DOHH2 (cell line): ENCODE measurements at regions not wholly inside any gene's neighbourhood (a gene's known extent, or its start where the extent isn't known, plus 50 kb on each side); places are given as distances from the start of the nearest gene placed in this dataset.
"Not testable (repeated sequence)": the region's sequence is repeated elsewhere in the genome, so short reads cannot be mapped to it uniquely, and the experiment has no call there.

Experiments used
- H3F3A ChIP-seq: fragments of 200-600 bp; sonication (generic), shearing (Covaris generic); 2 replicates; pipeline ENCODE4 v1.6.0; 2016; ENCODE audit warnings: antibody characterized with exemption, mild to moderate bottlenecking; ENCODE audit not compliant: control insufficient read depth, insufficient read depth
- H3K27ac ChIP-seq: fragments of 200-600 bp; sonication (generic); 2 replicates; pipeline ENCODE4 v1.5.1; 2014; ENCODE audit warnings: low read depth, mild to moderate bottlenecking, low read length, moderate library complexity
- H3K27me3 ChIP-seq: fragments of 200-600 bp; sonication (generic); 2 replicates; pipeline ENCODE4 v1.6.1; 2014; ENCODE audit warnings: mild to moderate bottlenecking, low read length, mixed read lengths; ENCODE audit not compliant: control insufficient read depth
- H3K36me3 ChIP-seq: fragments of 200-600 bp; sonication (generic); 2 replicates; pipeline ENCODE4 v1.6.1; 2014; ENCODE audit warnings: mild to moderate bottlenecking, low read length, moderate library complexity, mixed read lengths; ENCODE audit not compliant: control insufficient read depth
- H3K4me1 ChIP-seq: fragments of 200-600 bp; sonication (generic); 2 replicates; pipeline ENCODE4 v1.6.1; 2014; ENCODE audit warnings: mild to moderate bottlenecking, low read length, mixed read lengths; ENCODE audit not compliant: control insufficient read depth
- H3K4me2 ChIP-seq: fragments of 200-600 bp; sonication (generic); 2 replicates; pipeline ENCODE4 v1.6.0; 2014; ENCODE audit warnings: mild to moderate bottlenecking, low read length, moderate library complexity
- H3K4me3 ChIP-seq: fragments of 200-600 bp; sonication (generic); 2 replicates; pipeline ENCODE4 v1.5.1; 2014; ENCODE audit warnings: mild to moderate bottlenecking, low read length, mixed read lengths
- H3K79me2 ChIP-seq: fragments of 200-600 bp; sonication (generic); 2 replicates; pipeline ENCODE4 v1.6.1; 2014; ENCODE audit warnings: mild to moderate bottlenecking, low read length, mixed read lengths; ENCODE audit not compliant: control insufficient read depth
- H3K9me2 ChIP-seq: fragments of 200-600 bp; sonication (generic); replicated peaks from 2 replicates; pipeline ENCODE4 v1.6.1; 2014; ENCODE audit warnings: mild to moderate bottlenecking, low read length, mixed read lengths; ENCODE audit not compliant: control insufficient read depth
- H3K9me3 ChIP-seq: fragments of 200-600 bp; sonication (generic); 2 replicates; pipeline ENCODE4 v1.6.1; 2014; ENCODE audit warnings: antibody characterized with exemption, low read length, mixed read lengths; ENCODE audit not compliant: control insufficient read depth, insufficient read depth
- H4K20me1 ChIP-seq: fragments of 200-600 bp; sonication (generic); 2 replicates; pipeline ENCODE4 v1.6.0; 2014; ENCODE audit warnings: low read depth, mild to moderate bottlenecking, antibody characterized with exemption, low read length, moderate library complexity; ENCODE audit not compliant: control insufficient read depth, insufficient read depth
- EZH2phosphoT487 ChIP-seq: fragments of 200-600 bp; sonication (generic); IDR thresholded peaks from 2 replicates; pipeline ENCODE4 v1.6.1; 2017; ENCODE audit warnings: borderline replicate concordance, mild to moderate bottlenecking, antibody characterized with exemption, low read length, moderate library complexity, mixed read lengths
- TF ChIP-seq, protein P1 (sequence below): fragments of 200-600 bp; sonication (generic); IDR thresholded peaks from one replicate; pipeline ENCODE4 v1.5.1; 2014; ENCODE audit warnings: antibody characterized with exemption, mild to moderate bottlenecking, low read depth, low read length; ENCODE audit not compliant: poor library complexity, severe bottlenecking

DNA sequence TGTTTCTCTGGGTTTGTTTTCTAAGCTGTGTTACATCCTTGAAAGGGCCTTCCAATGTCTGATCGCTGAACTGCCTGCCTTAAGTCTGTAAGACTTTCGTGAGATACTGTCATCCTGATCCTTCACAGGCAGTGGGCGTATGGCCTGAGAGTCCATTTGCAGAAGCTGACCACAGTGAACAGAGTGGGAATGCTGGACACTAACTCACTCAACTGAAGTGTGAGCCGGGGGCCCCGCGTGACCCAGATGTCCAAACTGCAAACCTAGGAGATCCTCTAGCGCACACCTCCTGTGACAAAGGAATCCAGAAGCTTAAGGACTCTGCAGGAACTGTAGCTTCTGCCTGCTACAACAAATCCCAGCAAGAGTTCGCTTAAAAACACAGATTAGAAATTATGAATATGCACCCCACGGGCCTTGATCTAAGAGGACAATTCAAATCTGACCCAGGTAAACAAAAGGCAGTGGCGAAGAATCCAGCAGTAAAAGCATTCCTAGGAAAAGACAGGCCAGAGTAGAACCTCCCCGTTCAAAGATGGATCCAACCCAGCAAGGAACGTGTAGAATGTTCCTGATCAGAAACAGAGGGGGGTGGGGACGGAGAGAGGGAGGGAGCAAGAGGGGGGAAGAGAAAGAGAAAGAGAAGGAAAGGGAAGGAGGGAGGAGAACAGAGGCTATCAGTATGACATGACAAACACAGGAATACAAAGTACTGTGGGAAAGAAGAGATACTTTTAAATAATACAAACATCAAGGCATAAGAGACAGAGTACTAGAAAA lies 135.0 kb upstream of the AFDN start:
- Histone ChIP-seq H4K20me1 (no peaks in the 10 kb centered on the region), H3K4me2 (no peak overlapping the region), H3K9me2 (no peaks in the 10 kb centered on the region), H3K9me3 (no peaks in the 10 kb centered on the region), H3K27ac (no peak overlapping the region), H3K27me3 (no peaks in the 10 kb centered on the region), H3K4me3 (no peak overlapping the region), H3F3A (peaks cover under 1% of the 10 kb centered on the region), H3K36me3 (no peaks in the 10 kb centered on the region), H3K4me1 (peaks cover 5% of the 10 kb centered on the region; the same call in 1 of the 2 replicates), H3K79me2 (no peaks in the 10 kb centered on the region)
- TF ChIP-seq, protein P1, sequence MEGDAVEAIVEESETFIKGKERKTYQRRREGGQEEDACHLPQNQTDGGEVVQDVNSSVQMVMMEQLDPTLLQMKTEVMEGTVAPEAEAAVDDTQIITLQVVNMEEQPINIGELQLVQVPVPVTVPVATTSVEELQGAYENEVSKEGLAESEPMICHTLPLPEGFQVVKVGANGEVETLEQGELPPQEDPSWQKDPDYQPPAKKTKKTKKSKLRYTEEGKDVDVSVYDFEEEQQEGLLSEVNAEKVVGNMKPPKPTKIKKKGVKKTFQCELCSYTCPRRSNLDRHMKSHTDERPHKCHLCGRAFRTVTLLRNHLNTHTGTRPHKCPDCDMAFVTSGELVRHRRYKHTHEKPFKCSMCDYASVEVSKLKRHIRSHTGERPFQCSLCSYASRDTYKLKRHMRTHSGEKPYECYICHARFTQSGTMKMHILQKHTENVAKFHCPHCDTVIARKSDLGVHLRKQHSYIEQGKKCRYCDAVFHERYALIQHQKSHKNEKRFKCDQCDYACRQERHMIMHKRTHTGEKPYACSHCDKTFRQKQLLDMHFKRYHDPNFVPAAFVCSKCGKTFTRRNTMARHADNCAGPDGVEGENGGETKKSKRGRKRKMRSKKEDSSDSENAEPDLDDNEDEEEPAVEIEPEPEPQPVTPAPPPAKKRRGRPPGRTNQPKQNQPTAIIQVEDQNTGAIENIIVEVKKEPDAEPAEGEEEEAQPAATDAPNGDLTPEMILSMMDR: no peak
- TF ChIP-seq EZH2phosphoT487: no peak

DNA sequence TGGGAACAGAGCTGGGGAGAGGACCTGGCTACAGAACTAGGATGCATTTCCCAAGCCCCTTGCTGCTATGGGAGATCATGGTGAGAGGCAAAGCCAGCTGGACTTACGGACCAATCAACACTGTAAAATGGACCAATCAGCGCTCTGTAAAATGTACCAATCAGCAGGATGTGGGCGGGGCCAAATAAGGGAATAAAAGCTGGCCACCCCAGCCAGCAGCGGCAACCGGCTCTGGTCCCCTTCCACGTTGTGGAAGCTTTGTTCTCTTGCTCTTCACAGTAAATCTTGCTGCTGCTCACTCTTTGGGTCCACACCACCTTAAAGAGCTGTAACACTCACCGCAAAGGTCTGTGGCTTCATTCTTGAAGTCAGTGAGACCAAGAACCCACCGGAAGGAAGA lies 133.2 kb upstream of the AFDN start:
- not testable (repeated sequence) for H3K9me2 ChIP-seq, H3K27me3 ChIP-seq, H3K79me2 ChIP-seq, H3K36me3 ChIP-seq, H4K20me1 ChIP-seq, H3K4me2 ChIP-seq, H3K9me3 ChIP-seq, H3K4me1 ChIP-seq, H3K27ac ChIP-seq, H3F3A ChIP-seq, H3K4me3 ChIP-seq

DNA sequence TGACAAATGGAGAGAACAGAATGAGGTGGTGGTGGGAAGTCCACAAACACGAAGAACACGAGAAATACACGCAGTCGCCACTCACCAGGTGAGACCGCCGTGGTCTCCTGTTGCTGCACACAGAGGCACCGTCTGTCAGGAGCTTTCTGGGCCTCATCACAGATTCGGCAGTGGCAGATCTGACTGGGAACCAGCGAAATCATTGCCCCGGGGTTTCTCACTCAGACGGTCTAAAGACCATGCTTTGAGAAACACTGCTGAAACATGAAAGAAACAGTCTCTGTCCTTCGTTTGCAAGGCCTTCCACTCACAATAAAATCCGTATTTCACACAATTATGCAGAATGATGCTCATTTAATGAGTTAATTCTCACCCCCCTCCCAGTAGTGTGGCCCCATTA lies 130.9 kb upstream of the AFDN start:
- H3F3A ChIP-seq: no peaks in the 10 kb centered on the region
- no peak overlapping the region for H3K4me2 ChIP-seq
- no peaks in the 10 kb centered on the region for H4K20me1 ChIP-seq
- no peaks in the 10 kb centered on the region for H3K9me3 ChIP-seq
- no peaks in the 10 kb centered on the region for H3K36me3 ChIP-seq
- no peaks in the 10 kb centered on the region for H3K27me3 ChIP-seq
- no peak overlapping the region for H3K27ac ChIP-seq
- H3K79me2 ChIP-seq: no peaks in the 10 kb centered on the region
- TF ChIP-seq EZH2phosphoT487: no peak
- TF ChIP-seq, protein P1: no peak
- H3K4me1 ChIP-seq: peaks cover 26% of the 10 kb centered on the region
- H3K4me3 ChIP-seq: no peak overlapping the region
- no peaks in the 10 kb centered on the region for H3K9me2 ChIP-seq

DNA sequence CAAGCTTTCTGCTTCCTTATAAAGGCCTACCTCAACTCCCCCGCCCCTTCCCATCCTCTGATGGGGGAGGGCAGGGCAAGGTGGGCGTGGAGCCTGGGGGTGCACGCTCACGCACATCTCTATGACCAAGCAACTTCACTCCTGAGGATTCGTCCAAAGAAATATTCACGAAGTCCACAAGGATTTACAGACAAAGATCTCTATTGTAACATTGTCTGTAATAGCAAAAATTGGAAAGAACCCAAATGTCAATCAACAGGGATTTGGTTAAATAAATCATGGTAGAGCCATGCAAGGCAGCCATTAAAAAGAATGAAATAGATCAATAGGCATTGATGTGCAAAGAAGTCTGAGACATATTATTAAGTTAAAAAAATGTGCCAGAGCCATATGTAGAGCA lies 130.4 kb upstream of the AFDN start:
- no peak overlapping the region for H3K4me3 ChIP-seq
- no peaks in the 10 kb centered on the region for H3K79me2 ChIP-seq
- no peaks in the 10 kb centered on the region for H3F3A ChIP-seq
- no peaks in the 10 kb centered on the region for H3K27me3 ChIP-seq
- H3K4me1 ChIP-seq: peaks cover 29% of the 10 kb centered on the region
- no peaks in the 10 kb centered on the region for H3K9me2 ChIP-seq
- no peaks in the 10 kb centered on the region for H4K20me1 ChIP-seq
- H3K9me3 ChIP-seq: no peaks in the 10 kb centered on the region
- TF ChIP-seq EZH2phosphoT487: no peak
- TF ChIP-seq, protein P1: no peak
- no peaks in the 10 kb centered on the region for H3K36me3 ChIP-seq
- no peak overlapping the region for H3K27ac ChIP-seq
- no peak overlapping the region for H3K4me2 ChIP-seq
